ENCODE measurements at regions not wholly inside any gene's neighbourhood (a gene's known extent, or its start where the extent isn't known, plus 50 kb on each side); places are given as distances from the start of the nearest gene placed in this dataset.

- H3K27me3 ChIP-seq: no peaks in the 10 kb centered on the region
- no peak overlapping the region for H3K4me3 ChIP-seq
- H3K9me3 ChIP-seq: no peaks in the 10 kb centered on the region
- no peak overlapping the region for H3K27ac ChIP-seq
- DNase-seq (ENCODE audit: low spot score in 2 of 2): no peak
- intact Hi-C loops (cut with DNase I): no loop called here
- no peaks in the 10 kb centered on the region for H3K4me1 ChIP-seq
- H3K36me3 ChIP-seq: no peaks in the 10 kb centered on the region
- TF ChIP-seq, protein P1, sequence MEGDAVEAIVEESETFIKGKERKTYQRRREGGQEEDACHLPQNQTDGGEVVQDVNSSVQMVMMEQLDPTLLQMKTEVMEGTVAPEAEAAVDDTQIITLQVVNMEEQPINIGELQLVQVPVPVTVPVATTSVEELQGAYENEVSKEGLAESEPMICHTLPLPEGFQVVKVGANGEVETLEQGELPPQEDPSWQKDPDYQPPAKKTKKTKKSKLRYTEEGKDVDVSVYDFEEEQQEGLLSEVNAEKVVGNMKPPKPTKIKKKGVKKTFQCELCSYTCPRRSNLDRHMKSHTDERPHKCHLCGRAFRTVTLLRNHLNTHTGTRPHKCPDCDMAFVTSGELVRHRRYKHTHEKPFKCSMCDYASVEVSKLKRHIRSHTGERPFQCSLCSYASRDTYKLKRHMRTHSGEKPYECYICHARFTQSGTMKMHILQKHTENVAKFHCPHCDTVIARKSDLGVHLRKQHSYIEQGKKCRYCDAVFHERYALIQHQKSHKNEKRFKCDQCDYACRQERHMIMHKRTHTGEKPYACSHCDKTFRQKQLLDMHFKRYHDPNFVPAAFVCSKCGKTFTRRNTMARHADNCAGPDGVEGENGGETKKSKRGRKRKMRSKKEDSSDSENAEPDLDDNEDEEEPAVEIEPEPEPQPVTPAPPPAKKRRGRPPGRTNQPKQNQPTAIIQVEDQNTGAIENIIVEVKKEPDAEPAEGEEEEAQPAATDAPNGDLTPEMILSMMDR (IDR thresholded peaks at IDR 0.05): no peak
Measured at GRCh38 chr3:11089931-11090330, 64.4 kb upstream of the HRH1 start.

- H3K4me1 ChIP-seq: no peaks in the 10 kb centered on the region
- TF ChIP-seq, protein P1 (IDR thresholded peaks at IDR 0.05): no peak
- no peaks in the 10 kb centered on the region for H3K27me3 ChIP-seq
- DNase-seq (ENCODE audit: low spot score in 2 of 2): no peak
- no peak overlapping the region for H3K27ac ChIP-seq
- H3K36me3 ChIP-seq: no peaks in the 10 kb centered on the region
- no peaks in the 10 kb centered on the region for H3K9me3 ChIP-seq
- H3K4me3 ChIP-seq: no peak overlapping the region
- intact Hi-C loops (cut with DNase I): no loop called here
Measured at GRCh38 chr3:11090551-11090950, 63.7 kb upstream of the HRH1 start.

DNA sequence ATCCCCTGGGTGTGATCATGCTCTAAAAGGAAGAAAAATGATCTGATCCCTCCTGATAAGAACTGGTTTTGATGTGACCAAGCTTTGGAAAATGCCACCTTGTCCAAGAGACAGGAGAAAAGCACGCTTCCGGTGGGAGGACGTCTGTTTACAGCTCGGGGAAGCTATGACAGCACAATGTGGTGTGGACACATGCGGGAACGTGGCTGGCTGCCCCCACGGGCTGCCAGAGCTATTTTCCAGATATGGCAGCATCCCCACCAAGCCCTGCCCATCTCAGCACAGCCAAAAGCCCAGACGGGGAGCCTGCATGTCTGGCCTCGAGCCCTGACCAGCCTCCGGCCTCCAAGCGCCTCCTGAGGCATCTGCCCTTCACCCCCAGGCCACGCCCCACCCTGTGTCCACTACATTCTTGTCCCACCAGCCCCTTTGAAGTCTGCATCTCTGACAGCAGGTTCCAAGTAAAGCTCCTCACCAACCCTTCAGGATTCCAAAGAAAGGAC lies 63.2 kb upstream of the HRH1 start:
- no peak overlapping the region for H3K27ac ChIP-seq
- intact Hi-C loops (cut with DNase I): no loop called here
- H3K9me3 ChIP-seq: no peaks in the 10 kb centered on the region
- no peaks in the 10 kb centered on the region for H3K36me3 ChIP-seq
- H3K4me3 ChIP-seq: no peak overlapping the region
- TF ChIP-seq, protein P1 (IDR thresholded peaks at IDR 0.05): no peak
- H3K27me3 ChIP-seq: no peaks in the 10 kb centered on the region
- DNase-seq (ENCODE audit: low spot score in 2 of 2): no peak
- peaks cover 0 to 2% of the 10 kb centered on the region in 2 donors for H3K4me1 ChIP-seq

GRCh38 chr3:11091791-11092190 lies 62.5 kb upstream of the HRH1 start:
- TF ChIP-seq, protein P1 (IDR thresholded peaks at IDR 0.05): no peak
- Histone ChIP-seq H3K9me3 (no peaks in the 10 kb centered on the region), H3K4me3 (no peak overlapping the region), H3K36me3 (no peaks in the 10 kb centered on the region), H3K4me1 (peaks cover 0 to 4% of the 10 kb centered on the region in 2 donors), H3K27ac (no peak overlapping the region), H3K27me3 (no peaks in the 10 kb centered on the region)
- DNase-seq (ENCODE audit: low spot score in 2 of 2): no peak
- intact Hi-C loops (cut with DNase I): no loop called here

DNA sequence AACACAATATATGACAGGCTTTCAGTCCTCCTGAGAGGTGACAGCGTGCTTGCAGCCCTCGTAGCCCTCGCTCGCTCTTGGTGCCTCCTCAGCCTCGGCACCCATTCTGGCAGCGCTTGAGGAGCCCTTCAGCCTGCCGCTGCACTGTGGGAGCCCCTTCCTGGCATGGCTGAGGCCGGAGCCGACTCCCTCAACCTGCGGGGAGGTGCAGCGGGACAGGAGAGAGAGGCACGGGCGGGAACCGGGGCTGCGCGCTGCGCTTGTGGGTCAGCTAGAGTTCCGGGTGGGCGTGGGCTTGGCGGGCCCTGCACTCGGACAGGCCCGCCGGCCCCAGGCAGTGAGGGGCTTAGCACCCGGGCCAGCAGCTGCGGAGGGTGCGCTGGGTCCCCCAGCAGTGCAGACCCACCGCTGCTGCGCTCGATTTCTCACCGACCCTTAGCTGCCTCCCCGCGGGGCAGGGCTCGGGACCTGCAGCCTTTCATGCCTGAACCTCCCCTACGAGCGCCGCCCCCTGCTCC lies 60.4 kb upstream of the HRH1 start:
- peaks cover 0 to 4% of the 10 kb centered on the region in 2 donors for H3K4me1 ChIP-seq
- H3K9me3 ChIP-seq: no peaks in the 10 kb centered on the region
- TF ChIP-seq, protein P1 (IDR thresholded peaks at IDR 0.05): no peak
- intact Hi-C loops (cut with DNase I): no loop called here
- H3K36me3 ChIP-seq: no peaks in the 10 kb centered on the region
- H3K4me3 ChIP-seq: no peak overlapping the region
- no peaks in the 10 kb centered on the region for H3K27me3 ChIP-seq
- no peak for DNase-seq (ENCODE audit: low spot score in 2 of 2)
- no peak overlapping the region for H3K27ac ChIP-seq

- no peaks in the 10 kb centered on the region for H3K9me3 ChIP-seq
- peak overlapping the region; percentile 82 to 84 for H3K27ac ChIP-seq
- H3K4me1 ChIP-seq: peaks cover 0 to 4% of the 10 kb centered on the region in 2 donors
- intact Hi-C loops (cut with DNase I): loop anchor here (1.0 to 5.0 kb wide), 5 partner anchors 25 to 116 kb away; partner anchors contain the start of gene HRH1
- no peak for DNase-seq (ENCODE audit: low spot score in 2 of 2)
- H3K36me3 ChIP-seq: no peaks in the 10 kb centered on the region
- no peaks in the 10 kb centered on the region for H3K27me3 ChIP-seq
- TF ChIP-seq, protein P1 (IDR thresholded peaks at IDR 0.05): no peak
- H3K4me3 ChIP-seq: peak overlapping the region in 1 of 2 donors; percentile 51
Measured at GRCh38 chr3:11095932-11096265, 58.4 kb upstream of the HRH1 start.
